Gastrocnemius medialis (tissue), 4 donors: ENCODE measurements at regions not wholly inside any gene's neighbourhood (a gene's known extent, or its start where the extent isn't known, plus 50 kb on each side); places are given as distances from the start of the nearest gene placed in this dataset.

ENCODE experiments used
- ATAC-seq, 2 donors: fragments of 150-250 bp; one replicate each; pipeline ENCODE4 v1.9.1; 2016
- DNase-seq, 2 donors: peaks; one replicate each; pipeline ENCODE4 v3.0.0-alpha.2; 2019
- H3K27ac ChIP-seq, 4 donors: fragments of 200-600 bp; sonication (generic); 1 replicate in 1 of 4; 2 replicates in 3 of 4; pipeline ENCODE4 v1.5.1; 2016 to 2018; ENCODE audit warnings: mild to moderate bottlenecking in 2 of 4, moderate library complexity in 1 of 4
- H3K27me3 ChIP-seq, 3 donors: fragments of 200-600 bp; sonication (generic) in 2 of 3; 1 replicate in 1 of 3; 2 replicates in 2 of 3; pipeline versions ENCODE4 v1.5.1 to v1.6.0; 2016 to 2019; ENCODE audit warnings: mild to moderate bottlenecking in 1 of 3, moderate library complexity in 1 of 3
- H3K36me3 ChIP-seq, 2 donors: fragments of 200-600 bp; sonication (generic) in 1 of 2; one replicate each; pipeline ENCODE4 v1.5.1; 2017 to 2018
- H3K4me1 ChIP-seq, 2 donors: fragments of 200-600 bp; sonication (generic) in 1 of 2; one replicate each; pipeline ENCODE4 v1.5.1; 2016 to 2017; ENCODE audit warnings: mild to moderate bottlenecking in 2 of 2
- H3K4me3 ChIP-seq, 4 donors: fragments of 200-600 bp; sonication (generic) in 3 of 4; 1 replicate in 1 of 4; 2 replicates in 3 of 4; pipeline ENCODE4 v1.5.1; 2016 to 2019; ENCODE audit warnings: mild to moderate bottlenecking in 2 of 4
- H3K9me3 ChIP-seq, 3 donors: fragments of 200-600 bp; sonication (generic) in 2 of 3; 1 replicate in 1 of 3; 2 replicates in 2 of 3; pipeline ENCODE4 v1.5.1; 2016 to 2019
- CTCF ChIP-seq, 5 experiments: fragments of 450-650 bp in 3 of 5; fragments of 200-600 bp in 2 of 5; sonication (generic) in 2 of 5; IDR thresholded peaks in 4 of 5; conservative IDR thresholded peaks in 1 of 5; 1 replicate in 4 of 5; 2 replicates in 1 of 5; pipeline ENCODE4 v1.5.1; 2016 to 2019; ENCODE audit warnings: antibody characterized with exemption in 5 of 5, mild to moderate bottlenecking in 3 of 5, moderate library complexity in 3 of 5
- POLR2A ChIP-seq, 2 donors: fragments of 450-650 bp; IDR thresholded peaks; one replicate each; pipeline ENCODE4 v1.6.1; 2017; ENCODE audit warnings: antibody characterized with exemption in 2 of 2, mild to moderate bottlenecking in 2 of 2, moderate library complexity in 2 of 2
- in situ Hi-C, 4 donors: fragments of 200-750 bp; cut with MboI; loops; one replicate each; pipeline versions ENCODE4 v1.15.0 to v1.8.0; 2017; ENCODE audit warnings: low sequenced_read_pairs in 4 of 4
- intact Hi-C: fragments of 100-400 bp; cut with DNase I; formaldehyde crosslinking; loops from one replicate; pipeline ENCODE4 v1.15.1; 2023; ENCODE audit warnings: low total_unique reads

GRCh38 chr16:63057341-63057740, 1021.1 kb upstream of the CDH8 start:
- DNase-seq: no peak
- intact Hi-C loops (no loop called here), in situ Hi-C loops (no loop called here)
- TF ChIP-seq CTCF (IDR thresholded peaks at IDR 0.05 in 4 of 5, conservative IDR thresholded peaks at IDR 0.05 in 1 of 5) (no peak), POLR2A (IDR thresholded peaks at IDR 0.05) (no peak)
- Histone ChIP-seq H3K36me3 (no peaks in the 10 kb centered on the region), H3K27me3 (no peaks in the 10 kb centered on the region), H3K4me1 (no peaks in the 10 kb centered on the region), H3K9me3 (no peaks in the 10 kb centered on the region), H3K27ac (no peak overlapping the region), H3K4me3 (no peak overlapping the region)
- ATAC-seq: no peak

GRCh38 chr16:63050391-63050790, 1014.2 kb upstream of the CDH8 start:
- intact Hi-C loops: no loop called here
- Histone ChIP-seq H3K4me1 (no peaks in the 10 kb centered on the region), H3K9me3 (no peaks in the 10 kb centered on the region), H3K27me3 (no peaks in the 10 kb centered on the region), H3K36me3 (no peaks in the 10 kb centered on the region), H3K27ac (no peak overlapping the region), H3K4me3 (no peak overlapping the region)
- DNase-seq: no peak
- ATAC-seq: no peak
- in situ Hi-C loops: no loop called here
- TF ChIP-seq CTCF (IDR thresholded peaks at IDR 0.05 in 4 of 5, conservative IDR thresholded peaks at IDR 0.05 in 1 of 5): no peak
- no peak for TF ChIP-seq POLR2A (IDR thresholded peaks at IDR 0.05)

- no peaks in the 10 kb centered on the region for H3K4me1 ChIP-seq
- H3K36me3 ChIP-seq: no peaks in the 10 kb centered on the region
- in situ Hi-C loops: no loop called here
- H3K27ac ChIP-seq: no peak overlapping the region
- no peaks in the 10 kb centered on the region for H3K27me3 ChIP-seq
- DNase-seq (no peak), ATAC-seq (no peak)
- intact Hi-C loops: no loop called here
- no peak overlapping the region for H3K4me3 ChIP-seq
- no peak for TF ChIP-seq POLR2A (IDR thresholded peaks at IDR 0.05)
- no peaks in the 10 kb centered on the region for H3K9me3 ChIP-seq
Measured at GRCh38 chr16:63038397-63039106, 1002.3 kb upstream of the CDH8 start.

- H3K36me3 ChIP-seq: no peaks in the 10 kb centered on the region
- H3K4me1 ChIP-seq: no peaks in the 10 kb centered on the region
- in situ Hi-C loops: no loop called here
- intact Hi-C loops: no loop called here
- H3K27ac ChIP-seq: no peak overlapping the region
- H3K4me3 ChIP-seq: no peak overlapping the region
- no peak for TF ChIP-seq POLR2A (IDR thresholded peaks at IDR 0.05)
- H3K9me3 ChIP-seq: no peaks in the 10 kb centered on the region
- no peak for ATAC-seq
- no peaks in the 10 kb centered on the region for H3K27me3 ChIP-seq
- no peak for DNase-seq
Measured at GRCh38 chr16:63037761-63038396, 1001.6 kb upstream of the CDH8 start.

GRCh38 chr16:63018581-63019223, 982.5 kb upstream of the CDH8 start:
- H3K9me3 ChIP-seq: no peaks in the 10 kb centered on the region

More at GRCh38 chr16:63018581-63019223, 982.5 kb upstream of the CDH8 start:
- Histone ChIP-seq H3K4me1 (no peaks in the 10 kb centered on the region), H3K27me3 (no peaks in the 10 kb centered on the region), H3K27ac (no peak overlapping the region), H3K4me3 (no peak overlapping the region), H3K36me3 (no peaks in the 10 kb centered on the region)
- no peak for ATAC-seq
- DNase-seq: no peak
- intact Hi-C loops: no loop called here
- in situ Hi-C loops: no loop called here
- no peak for TF ChIP-seq CTCF (IDR thresholded peaks at IDR 0.05 in 4 of 5, conservative IDR thresholded peaks at IDR 0.05 in 1 of 5)
- no peak for TF ChIP-seq POLR2A (IDR thresholded peaks at IDR 0.05)
